ENCODE measurements at regions not wholly inside any gene's neighbourhood (a gene's known extent, or its start where the extent isn't known, plus 50 kb on each side); places are given as distances from the start of the nearest gene placed in this dataset.
"Not testable (repeated sequence)": the region's sequence is repeated elsewhere in the genome, so short reads cannot be mapped to it uniquely, and the experiment has no call there.

DNA sequence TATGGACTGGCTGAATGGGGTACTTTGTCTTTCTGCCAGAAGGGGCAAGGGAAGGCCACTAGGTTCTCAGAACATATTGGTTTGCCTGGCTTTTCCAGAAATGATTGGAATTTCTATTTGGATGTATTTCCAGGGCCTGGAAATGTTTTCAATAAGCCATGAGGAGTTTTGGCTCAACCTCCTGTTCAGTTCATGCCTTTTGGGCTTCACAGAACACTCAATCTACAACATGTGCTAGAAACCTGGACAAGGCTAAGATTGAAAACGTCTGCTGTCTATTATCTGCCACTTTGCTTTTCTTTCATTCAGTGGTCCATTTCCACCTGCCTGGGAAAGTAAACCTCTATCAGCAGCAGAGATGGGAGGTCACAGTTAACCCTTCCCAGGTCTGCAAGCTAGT lies 793.4 kb downstream of the TENT5A start:
- no peak for DNase-seq (ENCODE audit: low read depth)
- H3K36me3 ChIP-seq (ENCODE audit: control insufficient read depth, insufficient read depth, low read length) = no peaks in the 10 kb centered on the region
- no peaks in the 10 kb centered on the region for H3K27me3 ChIP-seq (ENCODE audit: control insufficient read depth, insufficient read depth, low read length)
- TF ChIP-seq, protein P1, sequence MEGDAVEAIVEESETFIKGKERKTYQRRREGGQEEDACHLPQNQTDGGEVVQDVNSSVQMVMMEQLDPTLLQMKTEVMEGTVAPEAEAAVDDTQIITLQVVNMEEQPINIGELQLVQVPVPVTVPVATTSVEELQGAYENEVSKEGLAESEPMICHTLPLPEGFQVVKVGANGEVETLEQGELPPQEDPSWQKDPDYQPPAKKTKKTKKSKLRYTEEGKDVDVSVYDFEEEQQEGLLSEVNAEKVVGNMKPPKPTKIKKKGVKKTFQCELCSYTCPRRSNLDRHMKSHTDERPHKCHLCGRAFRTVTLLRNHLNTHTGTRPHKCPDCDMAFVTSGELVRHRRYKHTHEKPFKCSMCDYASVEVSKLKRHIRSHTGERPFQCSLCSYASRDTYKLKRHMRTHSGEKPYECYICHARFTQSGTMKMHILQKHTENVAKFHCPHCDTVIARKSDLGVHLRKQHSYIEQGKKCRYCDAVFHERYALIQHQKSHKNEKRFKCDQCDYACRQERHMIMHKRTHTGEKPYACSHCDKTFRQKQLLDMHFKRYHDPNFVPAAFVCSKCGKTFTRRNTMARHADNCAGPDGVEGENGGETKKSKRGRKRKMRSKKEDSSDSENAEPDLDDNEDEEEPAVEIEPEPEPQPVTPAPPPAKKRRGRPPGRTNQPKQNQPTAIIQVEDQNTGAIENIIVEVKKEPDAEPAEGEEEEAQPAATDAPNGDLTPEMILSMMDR (IDR thresholded peaks at IDR 0.05; ENCODE audit: insufficient read depth, low read length, poor library complexity, severe bottlenecking) = no peak
- H3K4me3 ChIP-seq (ENCODE audit: low read depth, low read length) = no peak overlapping the region

DNA sequence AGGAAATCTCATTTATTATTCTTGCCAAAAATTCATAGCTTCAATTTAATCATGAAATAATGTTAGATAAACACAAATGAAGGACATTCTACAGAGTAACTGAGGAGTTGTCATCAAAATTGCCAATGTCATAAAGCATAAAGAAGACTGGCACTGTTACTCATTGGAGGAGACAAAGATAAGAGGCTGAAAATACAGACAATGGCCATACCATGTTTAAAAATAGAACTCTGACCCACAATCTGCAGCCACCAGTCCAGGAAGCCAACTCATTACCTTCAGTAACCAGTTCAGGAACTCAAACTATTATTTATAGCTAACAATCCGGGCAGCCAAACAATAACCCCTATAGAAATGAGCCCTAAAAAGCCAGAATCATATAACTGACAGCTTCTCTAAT lies 795.6 kb downstream of the TENT5A start:
- TF ChIP-seq, protein P1 (IDR thresholded peaks at IDR 0.05; ENCODE audit: insufficient read depth, low read length, poor library complexity, severe bottlenecking) = no peak
- H3K36me3 ChIP-seq (ENCODE audit: control insufficient read depth, insufficient read depth, low read length) = no peaks in the 10 kb centered on the region
- no peak overlapping the region for H3K4me3 ChIP-seq (ENCODE audit: low read depth, low read length)
- DNase-seq (ENCODE audit: low read depth) = no peak
- H3K27me3 ChIP-seq (ENCODE audit: control insufficient read depth, insufficient read depth, low read length) = no peaks in the 10 kb centered on the region

DNA sequence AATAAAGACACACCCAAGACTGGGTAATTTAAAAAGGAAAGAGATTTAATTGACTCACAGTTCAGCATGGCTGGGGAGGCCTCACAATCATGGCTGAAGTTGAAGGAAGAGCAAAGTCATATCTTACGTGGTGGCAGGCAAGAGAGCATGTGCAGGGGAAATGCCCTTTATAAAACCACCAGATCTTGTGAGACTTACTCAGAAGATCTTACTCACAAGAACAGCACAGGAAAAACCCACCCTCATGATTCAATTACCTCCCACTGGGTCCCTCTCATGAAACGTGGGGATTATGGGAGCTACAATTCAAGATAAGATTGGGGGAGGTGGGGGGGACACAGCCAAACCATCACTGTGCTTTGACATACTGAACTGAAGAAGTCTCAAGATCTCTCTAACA lies 800.0 kb downstream of the TENT5A start:
- not testable (repeated sequence) for H3K4me3 ChIP-seq (ENCODE audit: low read depth, low read length); H3K27me3 ChIP-seq (ENCODE audit: control insufficient read depth, insufficient read depth, low read length); DNase-seq (ENCODE audit: low read depth); H3K36me3 ChIP-seq (ENCODE audit: control insufficient read depth, insufficient read depth, low read length)

DNA sequence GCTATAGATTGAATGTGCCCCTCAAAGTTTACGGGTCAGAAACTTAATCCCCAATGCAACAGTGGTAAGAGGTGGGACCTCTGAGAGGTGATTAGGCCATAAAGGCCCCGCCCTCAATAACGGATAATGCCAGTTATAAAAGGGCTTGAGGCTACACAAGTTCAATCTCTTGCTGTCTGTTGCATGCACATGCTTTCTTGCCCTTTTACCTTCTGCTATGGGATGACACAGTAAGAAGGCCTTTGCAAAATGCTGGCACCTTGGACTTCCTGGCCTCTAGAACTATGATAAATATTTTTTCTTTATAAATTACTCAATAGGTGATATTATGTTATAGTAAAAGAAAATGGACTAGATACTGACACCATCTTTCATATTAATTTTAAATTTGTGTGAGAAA lies 806.1 kb downstream of the TENT5A start:
- no peaks in the 10 kb centered on the region for H3K36me3 ChIP-seq (ENCODE audit: control insufficient read depth, insufficient read depth, low read length)
- no peak for DNase-seq (ENCODE audit: low read depth)
- no peaks in the 10 kb centered on the region for H3K27me3 ChIP-seq (ENCODE audit: control insufficient read depth, insufficient read depth, low read length)
- TF ChIP-seq, protein P1 (IDR thresholded peaks at IDR 0.05; ENCODE audit: insufficient read depth, low read length, poor library complexity, severe bottlenecking) = no peak
- no peak overlapping the region for H3K4me3 ChIP-seq (ENCODE audit: low read depth, low read length)

DNA sequence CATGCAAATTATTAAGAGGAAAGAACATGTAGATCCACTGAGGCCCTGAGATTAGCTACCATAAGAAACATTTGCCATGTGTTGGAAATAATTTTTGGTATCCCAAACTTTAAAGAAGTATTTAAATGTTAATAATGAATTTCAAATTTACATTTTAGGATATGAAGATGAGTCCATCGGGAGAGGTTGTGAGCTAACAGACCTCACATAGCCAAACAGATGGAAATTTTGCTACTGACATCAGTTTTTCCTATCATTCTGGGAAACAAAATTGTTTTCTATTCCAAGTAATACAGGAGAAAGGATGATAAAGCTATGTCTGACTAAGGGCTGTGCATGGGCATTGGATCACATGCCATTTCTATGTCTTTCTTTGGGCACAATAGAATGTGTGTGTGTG lies 809.6 kb downstream of the TENT5A start:
- DNase-seq (ENCODE audit: low read depth) = no peak
- TF ChIP-seq, protein P1 (IDR thresholded peaks at IDR 0.05; ENCODE audit: insufficient read depth, low read length, poor library complexity, severe bottlenecking) = no peak
- Histone ChIP-seq H3K27me3 (ENCODE audit: control insufficient read depth, insufficient read depth, low read length) (no peaks in the 10 kb centered on the region), H3K4me3 (ENCODE audit: low read depth, low read length) (no peak overlapping the region), H3K36me3 (ENCODE audit: control insufficient read depth, insufficient read depth, low read length) (no peaks in the 10 kb centered on the region)

- Histone ChIP-seq H3K27me3 (ENCODE audit: control insufficient read depth, insufficient read depth, low read length) (no peaks in the 10 kb centered on the region), H3K36me3 (ENCODE audit: control insufficient read depth, insufficient read depth, low read length) (no peaks in the 10 kb centered on the region), H3K4me3 (ENCODE audit: low read depth, low read length) (no peak overlapping the region)
- DNase-seq (ENCODE audit: low read depth) = no peak
- TF ChIP-seq, protein P1 (IDR thresholded peaks at IDR 0.05; ENCODE audit: insufficient read depth, low read length, poor library complexity, severe bottlenecking) = no peak
Measured at GRCh38 chr6:80940976-80941375, 811.5 kb downstream of the TENT5A start.
